SU-DHL-6 (cell line): ENCODE measurements at regions not wholly inside any gene's neighbourhood (a gene's known extent, or its start where the extent isn't known, plus 50 kb on each side); places are given as distances from the start of the nearest gene placed in this dataset.

Experiments
- CTCF ChIP-seq: fragments of 200-600 bp; sonication (generic); IDR thresholded peaks from one replicate; pipeline ENCODE4 v1.5.1; 2017; ENCODE audit warnings: antibody characterized with exemption, mild to moderate bottlenecking, low read length, moderate library complexity; ENCODE audit not compliant: insufficient read depth, poor library complexity, severe bottlenecking
- EZH2phosphoT487 ChIP-seq: fragments of 200-600 bp; sonication (generic), shearing (Covaris generic); conservative IDR thresholded peaks from 2 replicates; pipeline ENCODE4 v1.6.1; 2018; ENCODE audit warnings: mild to moderate bottlenecking, antibody characterized with exemption, low read length, moderate library complexity, mixed read lengths

DNA sequence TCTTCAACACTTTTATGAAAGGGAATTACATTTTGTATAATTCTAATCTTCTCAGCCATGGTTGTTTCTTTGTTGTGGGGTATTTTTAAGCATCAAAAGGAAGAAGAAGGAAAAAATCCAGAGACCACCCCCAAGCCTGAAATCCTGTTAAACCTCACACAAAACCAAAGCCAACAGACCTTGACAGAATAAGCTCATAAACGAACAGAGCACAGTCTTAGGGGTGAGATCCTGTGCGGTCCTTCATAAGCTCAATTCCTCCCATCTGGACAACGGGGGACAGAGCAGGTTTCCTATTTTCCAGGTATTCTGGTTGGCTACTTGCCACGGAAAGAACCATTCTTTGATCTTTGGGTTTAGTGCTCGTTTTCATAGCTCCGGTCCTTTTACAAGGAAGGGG is 151.3 kb upstream of the SULF2 start:
- TF ChIP-seq CTCF (no peak), EZH2phosphoT487 (no peak)
